SK-N-SH (cell line): ENCODE measurements at regions not wholly inside any gene's neighbourhood (a gene's known extent, or its start where the extent isn't known, plus 50 kb on each side); places are given as distances from the start of the nearest gene placed in this dataset.

Source experiments
- CHD2 ChIP-seq: fragments of 150-350 bp; IDR thresholded peaks from 2 replicates; pipeline ENCODE4 v1.6.1; 2018; ENCODE audit warnings: low read length; ENCODE audit not compliant: partially characterized antibody
- EP300 ChIP-seq, 2 experiments: IDR thresholded peaks; 2 replicates each; pipeline versions ENCODE4 v1.4.0 to v1.6.1; 2012; ENCODE audit warnings: borderline replicate concordance in 1 of 2, low read depth in 1 of 2, low read length in 1 of 2
- EZH2phosphoT487 ChIP-seq: fragments of 200-600 bp; sonication (generic); IDR thresholded peaks from 2 replicates; pipeline ENCODE4 v1.6.1; 2017; ENCODE audit warnings: low read depth, mixed run types, mild to moderate bottlenecking, antibody characterized with exemption, moderate library complexity, borderline replicate concordance
- JUND ChIP-seq: IDR thresholded peaks from 2 replicates; pipeline ENCODE4 v1.4.0; 2012
- RCOR1 ChIP-seq: fragments of 150-350 bp; IDR thresholded peaks from 2 replicates; pipeline ENCODE4 v1.6.1; 2017; ENCODE audit warnings: antibody characterized with exemption, low read length
- TF ChIP-seq, protein P1 (sequence below): fragments of 200-600 bp; sonication (generic); IDR thresholded peaks from 2 replicates; pipeline ENCODE4 v1.6.1; 2017; ENCODE audit warnings: antibody characterized with exemption, mild to moderate bottlenecking, moderate library complexity

DNA sequence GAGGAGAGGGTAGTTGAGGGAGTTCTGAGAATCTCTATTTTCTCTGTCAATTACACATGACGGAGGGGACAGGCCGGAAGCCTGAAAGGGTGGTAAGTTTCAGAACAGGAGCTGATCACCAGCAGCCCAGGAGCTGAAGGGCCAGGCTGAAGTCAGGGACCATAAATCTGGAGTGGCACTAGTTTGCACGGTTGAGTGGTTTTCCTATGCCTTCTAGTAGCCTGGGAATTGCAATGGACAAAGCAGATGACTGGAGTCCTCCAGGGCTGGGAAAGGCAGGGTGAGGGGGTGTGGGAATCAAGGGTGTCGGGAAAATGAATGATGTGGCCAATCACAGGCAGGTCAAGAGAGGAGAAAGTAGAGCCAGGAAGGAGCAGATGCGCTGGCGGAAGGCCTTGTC lies 72.5 kb downstream of the MAGEF1 start:
- TF ChIP-seq, protein P1, sequence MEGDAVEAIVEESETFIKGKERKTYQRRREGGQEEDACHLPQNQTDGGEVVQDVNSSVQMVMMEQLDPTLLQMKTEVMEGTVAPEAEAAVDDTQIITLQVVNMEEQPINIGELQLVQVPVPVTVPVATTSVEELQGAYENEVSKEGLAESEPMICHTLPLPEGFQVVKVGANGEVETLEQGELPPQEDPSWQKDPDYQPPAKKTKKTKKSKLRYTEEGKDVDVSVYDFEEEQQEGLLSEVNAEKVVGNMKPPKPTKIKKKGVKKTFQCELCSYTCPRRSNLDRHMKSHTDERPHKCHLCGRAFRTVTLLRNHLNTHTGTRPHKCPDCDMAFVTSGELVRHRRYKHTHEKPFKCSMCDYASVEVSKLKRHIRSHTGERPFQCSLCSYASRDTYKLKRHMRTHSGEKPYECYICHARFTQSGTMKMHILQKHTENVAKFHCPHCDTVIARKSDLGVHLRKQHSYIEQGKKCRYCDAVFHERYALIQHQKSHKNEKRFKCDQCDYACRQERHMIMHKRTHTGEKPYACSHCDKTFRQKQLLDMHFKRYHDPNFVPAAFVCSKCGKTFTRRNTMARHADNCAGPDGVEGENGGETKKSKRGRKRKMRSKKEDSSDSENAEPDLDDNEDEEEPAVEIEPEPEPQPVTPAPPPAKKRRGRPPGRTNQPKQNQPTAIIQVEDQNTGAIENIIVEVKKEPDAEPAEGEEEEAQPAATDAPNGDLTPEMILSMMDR: no peak
- TF ChIP-seq JUND (no peak), RCOR1 (no peak), CHD2 (no peak), EZH2phosphoT487 (no peak), EP300 (IDR thresholded peaks at IDR 0.05; ENCODE audit: borderline replicate concordance in 1 of 2, low read depth in 1 of 2, low read length in 1 of 2) (no peak)
